HCT116 (cell line): ENCODE measurements at regions not wholly inside any gene's neighbourhood (a gene's known extent, or its start where the extent isn't known, plus 50 kb on each side); places are given as distances from the start of the nearest gene placed in this dataset.

ENCODE experiments used
- ATF3 ChIP-seq: IDR thresholded peaks from 2 replicates; pipeline ENCODE4 v1.6.1; 2012
- CTCF ChIP-seq, 3 experiments: fragments of 200-600 bp in 1 of 3; sonication (generic) in 1 of 3; IDR thresholded peaks in 2 of 3; conservative IDR thresholded peaks in 1 of 3; 2 replicates each; pipeline ENCODE4 v1.5.1; 2012 to 2017; ENCODE audit warnings: low read depth in 2 of 3, low read length in 2 of 3, antibody characterized with exemption in 1 of 3, borderline replicate concordance in 1 of 3, control low read depth in 1 of 3, mild to moderate bottlenecking in 1 of 3, mixed read lengths in 1 of 3, mixed run types in 1 of 3, moderate library complexity in 1 of 3; ENCODE audit not compliant: insufficient read depth in 1 of 3
- EZH2 ChIP-seq: fragments of 200-600 bp; sonication (generic); IDR thresholded peaks from 2 replicates; pipeline ENCODE4 v1.6.1; 2017; ENCODE audit warnings: antibody characterized with exemption, mixed run types
- EZH2phosphoT487 ChIP-seq: fragments of 200-600 bp; IDR thresholded peaks from 2 replicates; pipeline ENCODE4 v1.6.1; 2018; ENCODE audit warnings: antibody characterized with exemption, borderline replicate concordance
- FOSL1 ChIP-seq: IDR thresholded peaks from 2 replicates; pipeline ENCODE4 v1.6.1; 2012; ENCODE audit warnings: low read depth
- JUND ChIP-seq: IDR thresholded peaks from 2 replicates; pipeline ENCODE4 v1.6.1; 2012
- MAX ChIP-seq: IDR thresholded peaks from 2 replicates; pipeline ENCODE4 v1.6.1; 2012
- POLR2A ChIP-seq: IDR thresholded peaks from 2 replicates; pipeline ENCODE4 v1.7.0; 2011; ENCODE audit warnings: borderline replicate concordance; ENCODE audit not compliant: insufficient read depth, insufficient read length; ENCODE audit errors: extremely low read depth
- POLR2AphosphoS5 ChIP-seq: IDR thresholded peaks from 2 replicates; pipeline ENCODE4 v1.6.1; 2011; ENCODE audit warnings: mild to moderate bottlenecking, low read depth, low read length, moderate library complexity
- REST ChIP-seq: IDR thresholded peaks from 2 replicates; pipeline ENCODE4 v1.6.1; 2012; ENCODE audit warnings: low read depth
- SP1 ChIP-seq: IDR thresholded peaks from 2 replicates; pipeline ENCODE4 v1.6.1; 2012; ENCODE audit warnings: low read depth
- SRF ChIP-seq: IDR thresholded peaks from 2 replicates; pipeline ENCODE4 v1.6.1; 2012; ENCODE audit warnings: low read depth
- YY1 ChIP-seq: IDR thresholded peaks from 2 replicates; pipeline ENCODE4 v1.6.1; 2011; ENCODE audit warnings: low read length, low read depth, moderate library complexity, mild to moderate bottlenecking; ENCODE audit not compliant: insufficient replicate concordance; ENCODE audit errors: extremely low read depth

- TF ChIP-seq JUND (no peak), SP1 (no peak), YY1 (no peak), POLR2AphosphoS5 (no peak), CTCF (IDR thresholded peaks at IDR 0.05 in 2 of 3, conservative IDR thresholded peaks at IDR 0.05 in 1 of 3; ENCODE audit: borderline replicate concordance in 1 of 3, insufficient read depth in 1 of 3, low read depth in 2 of 3, low read length in 2 of 3) (no peak), ATF3 (no peak), REST (no peak), EZH2phosphoT487 (no peak), POLR2A (no peak), EZH2 (no peak), FOSL1 (no peak), MAX (no peak), SRF (no peak)
Observed at GRCh38 chr9:81317223-81317622, 372.1 kb downstream of the TLE1 start.
